GM19328 (cell line): ENCODE measurements at regions not wholly inside any gene's neighbourhood (a gene's known extent, or its start where the extent isn't known, plus 50 kb on each side); places are given as distances from the start of the nearest gene placed in this dataset.
"Not testable (repeated sequence)": the region's sequence is repeated elsewhere in the genome, so short reads cannot be mapped to it uniquely, and the experiment has no call there.

ENCODE experiments used
- ATAC-seq: cut with Tn5 transposase; IDR thresholded peaks from one replicate; pipeline ENCODE4 v1.9.1; 2021; ENCODE audit warnings: mild to moderate bottlenecking, moderate library complexity; ENCODE audit not compliant: unreplicated experiment

GRCh38 chr6:93713974-93714373 is 294.6 kb upstream of the EPHA7 start:
- ATAC-seq, result no peak

GRCh38 chr6:93703431-93703830 is 284.1 kb upstream of the EPHA7 start:
- no peak for ATAC-seq

- ATAC-seq, result no peak
Measured at GRCh38 chr6:93701526-93701925, 282.2 kb upstream of the EPHA7 start.

GRCh38 chr6:93685494-93685893 is 266.1 kb upstream of the EPHA7 start:
- ATAC-seq, result no peak

GRCh38 chr6:93684339-93684738 is 265.0 kb upstream of the EPHA7 start:
- ATAC-seq, result no peak

GRCh38 chr6:93679836-93680235 is 260.5 kb upstream of the EPHA7 start:
- ATAC-seq, result no peak

- no peak for ATAC-seq
Measured at GRCh38 chr6:93678841-93679454, 259.6 kb upstream of the EPHA7 start.

- ATAC-seq, result no peak
Measured at GRCh38 chr6:93677264-93677965, 258.1 kb upstream of the EPHA7 start.

GRCh38 chr6:93676581-93676980 is 257.2 kb upstream of the EPHA7 start:
- no peak for ATAC-seq

GRCh38 chr6:93675856-93676417 is 256.6 kb upstream of the EPHA7 start:
- ATAC-seq, result no peak

- no peak for ATAC-seq
Measured at GRCh38 chr6:93663111-93663510, 243.8 kb upstream of the EPHA7 start.

GRCh38 chr6:93654548-93654947 is 235.2 kb upstream of the EPHA7 start:
- no peak for ATAC-seq

GRCh38 chr6:93644611-93645010 is 225.3 kb upstream of the EPHA7 start:
- no peak for ATAC-seq

GRCh38 chr6:93639126-93639525 is 219.8 kb upstream of the EPHA7 start:
- ATAC-seq, result no peak

- not testable (repeated sequence) for ATAC-seq
Measured at GRCh38 chr6:93636987-93637664, 217.8 kb upstream of the EPHA7 start.

GRCh38 chr6:93624408-93624807 is 205.0 kb upstream of the EPHA7 start:
- no peak for ATAC-seq

- no peak for ATAC-seq
Measured at GRCh38 chr6:93621442-93621841, 202.1 kb upstream of the EPHA7 start.

- no peak for ATAC-seq
Measured at GRCh38 chr6:93604951-93605350, 185.6 kb upstream of the EPHA7 start.

- ATAC-seq, result no peak
Measured at GRCh38 chr6:93592417-93592816, 173.1 kb upstream of the EPHA7 start.

GRCh38 chr6:93586306-93586705 is 166.9 kb upstream of the EPHA7 start:
- ATAC-seq, result no peak

- no peak for ATAC-seq
Measured at GRCh38 chr6:93584300-93584699, 164.9 kb upstream of the EPHA7 start.

- no peak for ATAC-seq
Measured at GRCh38 chr6:93581371-93581770, 162.0 kb upstream of the EPHA7 start.
